DMS153 treated with DMSO at 0.1 percent for 48 hours (cell line): ENCODE measurements at regions not wholly inside any gene's neighbourhood (a gene's known extent, or its start where the extent isn't known, plus 50 kb on each side); places are given as distances from the start of the nearest gene placed in this dataset.

Experiments
- DNase-seq: peaks from one replicate; lab custom pipeline; 2025; ENCODE audit not compliant: unreplicated experiment; lab: John Stamatoyannopoulos, UW

DNA sequence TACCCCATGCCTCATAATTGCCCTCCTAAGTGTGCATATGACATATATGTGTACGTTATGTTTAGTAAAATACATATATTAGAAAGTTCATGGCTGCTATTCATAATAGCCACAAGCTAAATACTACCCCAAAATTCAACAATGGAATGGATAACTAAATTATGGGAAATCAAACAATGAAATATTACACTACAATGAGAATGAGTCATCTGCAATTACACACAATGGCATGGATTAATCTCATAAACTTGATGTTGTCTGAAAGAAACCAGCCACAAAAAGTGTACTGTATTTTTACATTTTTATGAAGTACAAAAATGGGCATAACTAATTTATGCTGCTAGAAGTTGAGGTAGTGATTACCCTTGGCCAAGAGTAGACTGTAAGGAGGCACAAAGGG, 477.0 kb downstream of the HAO1 start:
- no peak for DNase-seq

GRCh38 chr20:7470912-7471311, 469.3 kb downstream of the HAO1 start:
- no peak for DNase-seq

DNA sequence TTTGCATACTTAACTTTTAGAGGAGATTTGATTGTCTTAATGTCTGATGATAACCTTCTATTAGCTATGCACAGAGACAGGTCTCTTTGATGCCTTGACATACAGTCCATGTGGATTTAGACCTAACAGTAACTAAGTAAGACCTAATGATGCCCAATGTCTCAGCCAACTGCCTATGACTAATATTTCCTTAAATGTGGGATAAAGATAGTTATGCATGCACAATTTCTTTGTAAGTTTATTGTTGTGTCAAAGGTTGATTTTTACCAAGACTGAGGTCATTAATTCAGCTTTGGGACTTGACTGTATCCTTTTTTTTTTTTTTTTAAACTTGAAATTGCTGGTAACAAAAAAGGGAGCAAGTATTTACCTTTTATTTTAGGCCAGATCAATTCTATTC, 450.0 kb downstream of the HAO1 start:
- DNase-seq = no peak

- no peak for DNase-seq
Measured at GRCh38 chr20:7492257-7492656, 448.0 kb downstream of the HAO1 start.

- no peak for DNase-seq
Measured at GRCh38 chr20:7493311-7493710, 446.9 kb downstream of the HAO1 start.

DNA sequence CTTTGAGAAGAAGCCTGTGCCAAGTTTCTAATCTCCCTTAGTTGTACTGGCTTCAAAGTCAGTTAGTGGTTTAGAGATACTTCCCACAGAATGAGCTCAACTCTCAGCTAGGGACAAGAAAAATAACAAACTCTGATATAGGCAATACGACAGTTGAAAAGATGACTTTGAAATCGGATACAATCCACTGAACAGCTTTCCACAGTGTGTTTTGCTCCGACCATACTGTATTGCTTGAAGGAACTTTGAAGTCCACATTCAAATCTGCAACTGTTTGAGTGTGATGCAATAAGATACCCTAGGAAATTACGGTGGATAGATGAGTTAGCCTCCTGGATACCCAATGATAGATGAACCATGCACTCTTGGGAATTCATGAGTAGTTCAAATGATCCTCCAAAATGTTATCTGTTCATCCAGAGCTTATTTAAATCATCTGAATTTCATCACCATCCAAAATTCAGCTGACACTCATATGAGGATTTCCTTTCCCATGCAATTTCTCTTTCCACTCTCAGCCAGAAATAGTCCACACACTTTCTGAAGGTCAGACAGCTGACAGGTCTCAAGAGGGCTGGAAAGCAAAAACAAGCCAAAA, 443.8 kb downstream of the HAO1 start:
- no peak for DNase-seq

DNA sequence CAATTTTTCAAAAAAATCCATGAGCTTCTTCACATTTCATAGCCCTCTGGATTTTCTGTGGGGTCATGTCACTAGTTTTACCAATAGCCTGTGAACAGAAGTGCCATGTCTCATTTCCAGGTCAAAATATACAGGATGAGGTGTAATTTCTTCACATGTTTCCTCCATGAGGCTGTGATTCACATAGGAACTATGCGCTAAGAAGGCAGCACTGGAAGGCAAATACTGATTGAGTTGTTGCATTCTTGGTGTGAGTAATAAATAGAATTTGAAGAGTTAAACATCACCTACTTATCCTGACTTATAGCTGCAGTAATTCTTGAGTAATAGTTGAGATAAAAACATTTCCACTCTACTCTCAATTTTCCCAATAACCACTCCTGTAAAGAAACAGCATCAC, 442.3 kb downstream of the HAO1 start:
- no peak for DNase-seq

GRCh38 chr20:7499201-7499600, 441.1 kb downstream of the HAO1 start:
- no peak for DNase-seq

DNA sequence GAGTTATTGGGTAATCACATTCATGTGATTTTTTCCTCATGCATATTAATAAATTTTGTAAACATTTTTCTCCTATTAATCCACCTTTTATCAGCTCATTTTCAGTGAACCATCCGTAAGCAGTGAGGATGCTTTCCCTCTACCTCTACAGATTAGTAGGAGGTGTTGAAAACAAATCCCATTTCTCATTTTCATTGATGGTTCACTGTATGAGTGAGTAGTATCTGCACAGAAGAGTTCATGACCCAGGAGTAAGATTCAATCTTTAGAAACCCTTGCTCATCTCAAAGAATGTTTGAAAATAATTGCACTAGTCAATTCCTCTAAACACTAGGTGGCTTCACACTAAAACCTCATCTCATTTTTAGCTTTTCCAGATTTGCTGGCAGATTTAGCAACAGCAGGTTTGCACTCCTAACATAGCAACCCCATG, 440.0 kb downstream of the HAO1 start:
- DNase-seq = no peak

GRCh38 chr20:7503501-7503900, 436.8 kb downstream of the HAO1 start:
- DNase-seq = no peak

DNA sequence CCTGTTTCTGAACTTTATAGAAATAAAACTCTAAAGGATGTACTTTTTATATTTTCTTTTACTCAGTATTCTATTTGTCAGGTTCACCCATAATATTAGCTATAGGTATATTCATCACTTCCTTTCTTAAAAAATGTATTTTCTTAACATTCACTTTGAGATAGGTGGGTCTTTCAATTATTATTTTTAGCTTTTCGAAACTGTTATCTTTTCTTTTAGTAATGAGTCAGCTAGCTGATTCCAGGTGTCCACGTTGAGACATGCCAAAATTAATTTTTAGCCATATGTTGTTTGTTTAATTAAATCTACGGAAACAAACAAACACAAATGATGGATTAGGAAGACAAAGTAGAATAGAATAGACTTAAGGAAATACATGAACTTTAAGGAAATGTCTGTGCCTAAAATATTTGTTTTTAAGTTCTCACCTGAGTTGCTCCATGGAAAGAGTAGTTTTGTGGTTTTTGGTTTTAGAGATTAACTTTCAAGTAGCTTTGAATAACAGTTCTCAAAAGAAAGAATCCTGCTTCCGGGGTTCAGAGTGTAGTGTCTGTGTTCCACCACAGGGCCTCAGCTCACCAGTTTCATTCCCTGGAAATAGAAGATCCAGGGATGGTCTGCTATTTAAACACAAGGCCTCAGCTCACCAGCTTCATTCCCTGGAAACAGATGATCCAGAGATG, 435.0 kb downstream of the HAO1 start:
- no peak for DNase-seq

GRCh38 chr20:7505835-7506221, 434.4 kb downstream of the HAO1 start:
- DNase-seq = no peak

GRCh38 chr20:7516621-7517111, 423.6 kb downstream of the HAO1 start:
- DNase-seq = no peak

- DNase-seq = no peak
Measured at GRCh38 chr20:7520361-7520760, 419.9 kb downstream of the HAO1 start.

- no peak for DNase-seq
Measured at GRCh38 chr20:7523288-7523687, 417.0 kb downstream of the HAO1 start.

- DNase-seq = no peak
Measured at GRCh38 chr20:7540018-7540417, 400.2 kb downstream of the HAO1 start.

GRCh38 chr20:7540923-7541322, 399.3 kb downstream of the HAO1 start:
- DNase-seq = no peak

DNA sequence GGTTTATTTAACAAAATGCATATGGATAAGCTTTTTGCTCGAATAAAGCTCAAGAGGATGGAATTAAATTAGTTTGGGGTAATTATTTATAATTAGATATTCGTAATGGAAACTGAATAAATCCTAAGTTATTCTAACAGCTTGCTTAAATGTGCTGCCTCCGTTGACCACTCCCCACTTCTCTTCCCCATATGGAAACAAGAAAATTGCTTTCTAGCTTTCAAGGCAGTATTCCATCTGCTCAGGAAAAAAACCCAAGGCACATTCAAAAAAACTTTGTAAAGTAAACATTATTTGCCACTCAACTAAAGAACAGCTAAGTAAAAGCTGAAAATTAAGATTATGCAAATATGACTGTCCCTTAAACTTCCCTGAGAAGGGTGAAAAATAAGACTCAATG, 369.2 kb downstream of the HAO1 start:
- DNase-seq = no peak

- DNase-seq = no peak
Measured at GRCh38 chr20:7571521-7572055, 368.7 kb downstream of the HAO1 start.

- DNase-seq = no peak
Measured at GRCh38 chr20:7579888-7580287, 360.4 kb downstream of the HAO1 start.

GRCh38 chr20:7585126-7585679, 355.1 kb downstream of the HAO1 start:
- peak; percentile 35 for DNase-seq

GRCh38 chr20:7586481-7586880, 353.8 kb downstream of the HAO1 start:
- DNase-seq = no peak
